AG04449 (cell line): ENCODE measurements at regions not wholly inside any gene's neighbourhood (a gene's known extent, or its start where the extent isn't known, plus 50 kb on each side); places are given as distances from the start of the nearest gene placed in this dataset.

Experiments
- CTCF ChIA-PET: fragments of 350-600 bp; formaldehyde crosslinking; extraction: SDS; loops from one replicate; lab custom pipeline; 2021; ENCODE audit warnings: antibody characterized with exemption; lab: Yijun Ruan, JAX
- POLR2A ChIA-PET: fragments of 400-600, 350-600 bp; formaldehyde crosslinking; extraction: SDS; loops from one replicate; lab custom pipeline; 2020; ENCODE audit warnings: antibody characterized with exemption, inconsistent platforms; lab: Yijun Ruan, JAX
- DNase-seq: peaks from one replicate; pipeline ENCODE4 v3.0.0-alpha.2; 2010; ENCODE audit warnings: low read depth, low spot score
- H3K4me3 ChIP-seq: 2 replicates; pipeline ENCODE4 v1.5.1; 2011; ENCODE audit warnings: low read depth, mild to moderate bottlenecking, control low read depth, low read length
- TF ChIP-seq, protein P1 (sequence below): IDR thresholded peaks from one replicate; pipeline ENCODE4 v1.5.1; 2011; ENCODE audit warnings: mild to moderate bottlenecking, moderate library complexity, low read length, control low read depth, inconsistent platforms; ENCODE audit not compliant: insufficient read depth; ENCODE audit errors: missing control alignments

DNA sequence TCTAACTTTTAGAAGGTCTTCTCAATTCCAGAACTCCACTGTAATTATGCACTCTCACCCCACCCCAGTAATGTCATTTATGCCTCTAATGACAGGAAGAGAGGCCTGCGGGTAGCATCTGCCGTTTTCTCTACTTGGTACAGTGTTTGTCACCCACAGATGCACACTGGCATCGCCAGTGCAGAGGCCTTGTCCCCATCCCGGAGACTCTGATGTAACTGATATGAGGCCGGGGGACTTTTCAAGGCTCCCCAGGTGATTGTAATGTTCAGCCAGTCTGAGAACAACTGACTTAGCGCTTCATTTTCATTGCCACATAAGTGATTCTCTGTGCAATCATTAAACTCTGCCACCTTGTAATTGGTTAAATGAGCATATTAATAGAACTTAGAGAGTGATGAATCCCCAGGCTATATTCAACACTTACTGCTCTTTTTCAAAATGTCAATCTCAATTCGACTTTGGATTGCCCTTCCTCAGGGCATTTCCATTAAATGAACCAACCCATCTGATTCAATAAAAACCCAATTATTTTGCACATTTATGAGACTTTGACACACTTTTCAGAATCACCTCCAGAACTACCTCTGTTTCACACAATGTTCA is 113.2 kb downstream of the HERPUD2 start:
- TF ChIP-seq, protein P1, sequence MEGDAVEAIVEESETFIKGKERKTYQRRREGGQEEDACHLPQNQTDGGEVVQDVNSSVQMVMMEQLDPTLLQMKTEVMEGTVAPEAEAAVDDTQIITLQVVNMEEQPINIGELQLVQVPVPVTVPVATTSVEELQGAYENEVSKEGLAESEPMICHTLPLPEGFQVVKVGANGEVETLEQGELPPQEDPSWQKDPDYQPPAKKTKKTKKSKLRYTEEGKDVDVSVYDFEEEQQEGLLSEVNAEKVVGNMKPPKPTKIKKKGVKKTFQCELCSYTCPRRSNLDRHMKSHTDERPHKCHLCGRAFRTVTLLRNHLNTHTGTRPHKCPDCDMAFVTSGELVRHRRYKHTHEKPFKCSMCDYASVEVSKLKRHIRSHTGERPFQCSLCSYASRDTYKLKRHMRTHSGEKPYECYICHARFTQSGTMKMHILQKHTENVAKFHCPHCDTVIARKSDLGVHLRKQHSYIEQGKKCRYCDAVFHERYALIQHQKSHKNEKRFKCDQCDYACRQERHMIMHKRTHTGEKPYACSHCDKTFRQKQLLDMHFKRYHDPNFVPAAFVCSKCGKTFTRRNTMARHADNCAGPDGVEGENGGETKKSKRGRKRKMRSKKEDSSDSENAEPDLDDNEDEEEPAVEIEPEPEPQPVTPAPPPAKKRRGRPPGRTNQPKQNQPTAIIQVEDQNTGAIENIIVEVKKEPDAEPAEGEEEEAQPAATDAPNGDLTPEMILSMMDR: no peak
- no peak overlapping the region for H3K4me3 ChIP-seq
- DNase-seq: no peak
- POLR2A ChIA-PET: no interaction called here
- CTCF ChIA-PET: no interaction called here

DNA sequence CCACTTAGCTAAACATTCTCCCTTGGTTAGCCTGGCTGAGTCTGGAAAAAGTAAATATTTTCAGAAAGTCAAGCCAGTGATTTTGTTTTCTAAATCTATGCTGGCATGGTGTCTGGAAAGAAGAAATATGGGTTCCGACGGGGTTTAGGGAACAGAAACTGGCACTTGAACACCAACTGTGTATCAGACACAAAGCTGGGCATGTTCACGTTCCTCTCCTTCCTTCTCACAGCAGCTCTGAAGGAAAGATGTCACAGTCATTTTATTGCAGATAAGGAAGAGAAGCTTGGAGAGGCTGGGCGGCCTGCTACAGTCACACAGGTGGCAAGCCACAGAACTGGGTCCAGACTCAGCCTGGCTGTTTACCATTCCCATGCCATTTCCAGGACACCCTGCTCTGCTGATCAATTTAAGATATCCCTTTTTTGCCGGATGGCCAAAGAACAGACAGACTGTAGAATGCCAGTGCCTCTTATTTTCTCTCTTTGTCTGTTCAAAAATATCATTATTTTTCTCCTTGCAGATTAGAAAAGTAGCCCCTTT is 118.8 kb downstream of the HERPUD2 start:
- TF ChIP-seq, protein P1: no peak
- H3K4me3 ChIP-seq: no peak overlapping the region
- ChIA-PET CTCF (no interaction called here), POLR2A (no interaction called here)
- DNase-seq: no peak

DNA sequence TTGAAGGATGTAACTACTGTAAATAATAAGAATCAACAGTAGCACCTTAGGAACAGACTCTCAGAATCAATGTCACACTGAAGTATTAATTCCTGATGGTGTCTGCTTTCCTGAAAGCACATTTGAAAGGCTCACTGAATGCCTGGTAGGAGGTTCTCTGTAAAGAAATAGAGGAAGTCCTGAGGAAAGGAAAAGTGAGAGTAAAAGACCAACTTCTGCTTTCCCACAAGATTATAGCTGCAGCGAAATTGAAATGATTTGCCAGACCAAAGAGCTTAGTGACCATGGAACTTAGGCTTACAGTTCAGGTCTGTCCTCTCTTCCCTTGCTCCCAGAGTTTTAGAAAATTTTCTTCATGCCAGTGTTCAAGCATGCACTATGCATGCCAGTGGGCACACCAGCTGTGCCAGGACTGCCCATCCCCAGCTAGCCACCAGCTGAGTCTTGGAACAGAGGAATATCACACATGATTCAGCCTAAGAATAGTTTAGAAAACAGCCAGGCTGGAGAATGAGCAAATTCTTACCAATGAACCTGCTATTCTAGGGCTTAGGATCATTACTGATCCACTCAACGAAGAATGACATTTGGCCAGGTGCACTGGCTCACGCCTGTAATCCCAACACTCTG is 123.2 kb downstream of the HERPUD2 start:
- POLR2A ChIA-PET: no interaction called here

DNA sequence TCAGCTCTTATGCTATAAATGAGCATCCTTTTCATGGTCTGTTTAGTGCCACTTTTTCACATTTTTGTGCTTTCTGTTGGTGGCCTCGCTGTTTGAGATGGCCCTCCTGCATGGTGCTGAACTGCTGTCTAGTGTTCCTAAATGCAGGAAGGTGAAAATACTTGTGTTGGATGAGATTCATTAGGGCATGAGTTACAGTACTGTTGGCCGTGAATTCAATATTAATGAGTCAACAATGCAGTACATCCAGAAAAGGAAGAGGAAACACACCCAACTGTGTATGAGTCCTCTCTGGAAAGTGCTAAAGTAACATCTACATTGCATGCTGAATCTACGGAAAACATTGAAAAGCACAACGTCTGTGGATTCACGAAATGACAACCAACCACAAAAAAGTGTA is 124.0 kb downstream of the HERPUD2 start:
- ChIA-PET POLR2A (no interaction called here), CTCF (no interaction called here)
- no peak for DNase-seq
- TF ChIP-seq, protein P1: no peak
- H3K4me3 ChIP-seq: no peak overlapping the region

More for the DNA sequence above, 123.2 kb downstream of the HERPUD2 start:
- no peak overlapping the region for H3K4me3 ChIP-seq
- TF ChIP-seq, protein P1: no peak
- no peak for DNase-seq
- CTCF ChIA-PET: interaction anchor here (0.7 kb wide), 1 partner anchor 34 kb away, joined by 3 read pairs; no protein-coding TSS in a partner anchor

GRCh38 chr7:35565927-35566326 is 129.0 kb downstream of the HERPUD2 start:
- ChIA-PET POLR2A (no interaction called here), CTCF (no interaction called here)
- TF ChIP-seq, protein P1: no peak
- no peak for DNase-seq
- no peak overlapping the region for H3K4me3 ChIP-seq

GRCh38 chr7:35558841-35559240 is 136.1 kb downstream of the HERPUD2 start:
- H3K4me3 ChIP-seq: no peak overlapping the region
- ChIA-PET CTCF (no interaction called here), POLR2A (no interaction called here)
- DNase-seq: no peak
- TF ChIP-seq, protein P1: no peak
